ENCODE measurements at regions not wholly inside any gene's neighbourhood (a gene's known extent, or its start where the extent isn't known, plus 50 kb on each side); places are given as distances from the start of the nearest gene placed in this dataset.
"Not testable (repeated sequence)": the region's sequence is repeated elsewhere in the genome, so short reads cannot be mapped to it uniquely, and the experiment has no call there.

DNA sequence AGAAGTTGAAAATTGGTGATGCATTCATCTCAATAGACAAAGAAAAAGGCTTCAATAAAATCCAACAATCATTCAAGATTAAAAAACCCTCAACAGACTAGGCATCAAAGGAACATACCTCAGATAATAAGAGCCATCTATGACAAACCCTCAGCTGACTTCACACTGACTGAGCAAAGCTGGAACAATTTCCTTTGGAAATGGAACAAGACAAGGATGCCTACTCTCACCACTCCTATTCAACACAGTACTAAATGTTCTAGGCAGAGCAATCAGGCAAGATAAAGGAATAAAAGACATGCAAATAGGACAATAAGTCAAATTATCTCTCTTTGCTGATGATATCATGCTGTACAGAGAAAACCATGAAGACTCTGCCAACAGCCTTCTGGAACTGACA, 1188.1 kb downstream of the DTWD2 start:
- DNase-seq (ENCODE audit: low spot score): no peak

- no peak for DNase-seq (ENCODE audit: low spot score)
These were observed 1193.5 kb downstream of the DTWD2 start for GRCh38 chr5:117794847-117795246.

DNA sequence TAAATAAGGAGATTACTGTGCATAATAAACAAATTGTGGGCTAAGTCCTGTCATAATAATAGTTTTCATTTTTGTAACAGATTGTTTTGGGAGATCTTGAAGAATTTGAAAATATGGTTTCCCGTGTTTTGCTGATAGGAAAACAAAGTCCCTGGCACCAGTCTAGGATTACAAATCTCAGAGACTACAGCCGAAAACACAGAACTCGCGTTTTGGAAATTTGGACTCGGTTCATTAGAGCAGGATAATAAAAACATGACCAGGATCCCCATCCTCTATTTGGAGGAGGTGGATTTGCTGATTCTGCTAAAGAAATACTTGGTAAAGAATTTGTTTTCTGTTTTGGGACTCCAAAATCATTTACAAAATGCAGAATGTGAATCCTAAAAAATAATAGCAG, 1194.4 kb downstream of the DTWD2 start:
- no peak for DNase-seq (ENCODE audit: low spot score)

GRCh38 chr5:117792476-117792875, 1195.9 kb downstream of the DTWD2 start:
- no peak for DNase-seq (ENCODE audit: low spot score)

GRCh38 chr5:117788596-117788995, 1199.8 kb downstream of the DTWD2 start:
- no peak for DNase-seq (ENCODE audit: low spot score)

DNA sequence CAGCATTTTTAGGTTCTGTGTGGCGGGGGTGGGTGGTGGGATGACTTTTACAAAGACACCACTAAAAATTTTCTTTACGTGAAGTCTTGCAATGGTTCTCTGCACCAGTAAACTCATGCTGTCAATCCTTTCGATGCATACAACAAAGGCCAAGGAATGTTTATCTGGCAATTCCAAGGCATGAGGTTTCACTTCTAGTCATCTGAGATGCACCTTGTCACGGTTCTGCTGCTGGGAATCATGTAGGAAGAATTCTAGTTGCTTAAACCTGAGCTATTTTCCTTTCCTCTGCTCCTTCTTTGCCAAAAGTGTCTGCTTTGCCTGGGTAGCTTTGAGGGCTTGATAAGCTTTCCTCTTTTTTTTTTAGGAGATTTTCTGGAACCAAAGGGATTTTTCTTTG, 1204.5 kb upstream of the SEMA6A start:
- DNase-seq (ENCODE audit: low spot score): no peak

GRCh38 chr5:117776977-117777376, 1202.4 kb upstream of the SEMA6A start:
- DNase-seq (ENCODE audit: low spot score): no peak

- no peak for DNase-seq (ENCODE audit: low spot score)
These were observed 1195.3 kb upstream of the SEMA6A start for GRCh38 chr5:117769877-117770276.

- no peak for DNase-seq (ENCODE audit: low spot score)
These were observed 1188.6 kb upstream of the SEMA6A start for GRCh38 chr5:117763271-117763670.

- no peak for DNase-seq (ENCODE audit: low spot score)
These were observed 1186.6 kb upstream of the SEMA6A start for GRCh38 chr5:117761186-117761585.

DNA sequence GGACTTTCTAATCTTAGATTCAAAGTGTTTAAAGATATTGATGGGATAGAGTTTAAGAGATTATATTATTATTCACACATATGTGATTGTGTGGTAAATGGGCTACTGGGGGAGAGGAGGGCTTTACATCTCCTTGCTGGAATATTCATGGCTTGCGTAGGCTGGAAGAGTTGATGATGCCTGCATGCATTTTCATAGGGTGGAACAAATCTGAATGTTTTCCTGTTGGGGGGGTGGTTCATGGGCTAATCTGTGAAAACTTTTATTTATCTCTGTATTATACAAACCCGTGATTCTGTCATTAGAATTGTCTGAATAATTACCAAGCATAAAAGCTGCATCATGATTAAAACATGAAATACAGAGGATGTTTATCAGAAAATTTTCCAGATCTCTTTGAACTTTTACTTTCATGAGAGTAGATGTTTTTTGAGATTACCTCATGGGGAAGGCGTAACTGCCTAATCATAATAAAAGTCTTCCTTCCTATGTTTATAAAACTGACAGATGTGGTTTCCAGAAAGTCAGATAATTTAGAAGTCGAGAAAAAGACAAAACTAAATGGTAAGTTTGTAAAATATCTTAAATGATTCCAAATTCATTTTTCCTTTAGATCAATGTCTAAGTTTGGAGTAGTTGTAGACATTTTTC, 1185.4 kb upstream of the SEMA6A start:
- DNase-seq (ENCODE audit: low spot score): no peak

DNA sequence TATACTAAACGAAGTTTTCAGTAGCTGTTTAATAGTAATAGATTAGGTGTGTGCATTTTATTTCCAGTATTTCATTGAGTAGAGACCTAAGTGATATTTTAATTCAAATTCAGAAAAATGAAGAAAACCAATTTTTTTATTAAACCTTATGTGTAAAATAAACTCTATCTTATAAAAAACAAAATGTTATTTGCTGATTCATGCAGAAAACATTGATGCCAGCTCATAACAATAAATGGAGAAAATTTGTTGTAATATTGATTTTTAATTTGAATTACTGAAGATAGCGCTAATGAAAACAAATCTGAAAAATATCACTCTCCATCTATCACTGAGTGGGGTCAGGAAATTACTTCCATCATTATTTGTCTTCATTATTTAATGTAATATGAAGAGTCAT, 1177.8 kb upstream of the SEMA6A start:
- DNase-seq (ENCODE audit: low spot score): no peak

GRCh38 chr5:117748336-117748735, 1173.7 kb upstream of the SEMA6A start:
- DNase-seq (ENCODE audit: low spot score): no peak

GRCh38 chr5:117743337-117743736, 1168.7 kb upstream of the SEMA6A start:
- DNase-seq (ENCODE audit: low spot score): no peak

GRCh38 chr5:117741655-117742206, 1167.1 kb upstream of the SEMA6A start:
- no peak for DNase-seq (ENCODE audit: low spot score)

GRCh38 chr5:117740268-117740667, 1165.6 kb upstream of the SEMA6A start:
- DNase-seq (ENCODE audit: low spot score): no peak

GRCh38 chr5:117738571-117738970, 1163.9 kb upstream of the SEMA6A start:
- no peak for DNase-seq (ENCODE audit: low spot score)

GRCh38 chr5:117736698-117737097, 1162.1 kb upstream of the SEMA6A start:
- DNase-seq (ENCODE audit: low spot score): no peak

- DNase-seq (ENCODE audit: low spot score): no peak
These were observed 1159.4 kb upstream of the SEMA6A start for GRCh38 chr5:117734056-117734455.

- no peak for DNase-seq (ENCODE audit: low spot score)
These were observed 1158.4 kb upstream of the SEMA6A start for GRCh38 chr5:117733051-117733450.

DNA sequence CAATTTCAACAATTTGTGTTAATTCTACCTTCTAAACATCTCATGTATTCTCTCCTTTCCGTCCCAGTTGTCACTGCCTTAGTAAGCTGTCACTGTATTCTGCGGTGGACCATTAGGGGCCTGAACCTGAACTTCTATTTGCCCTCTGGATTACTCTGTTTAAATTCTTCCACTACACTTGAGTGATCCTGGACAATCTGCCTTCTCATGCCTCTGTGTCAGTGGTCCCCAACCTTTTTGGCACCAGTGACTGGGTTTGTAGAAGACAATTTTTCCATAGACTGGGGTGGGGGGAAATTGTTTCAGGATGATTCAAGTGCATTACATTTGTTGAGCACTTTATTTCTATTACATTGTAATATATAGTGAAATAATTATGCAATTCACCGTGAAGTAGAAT, 1157.6 kb upstream of the SEMA6A start:
- DNase-seq (ENCODE audit: low spot score): no peak

DNA sequence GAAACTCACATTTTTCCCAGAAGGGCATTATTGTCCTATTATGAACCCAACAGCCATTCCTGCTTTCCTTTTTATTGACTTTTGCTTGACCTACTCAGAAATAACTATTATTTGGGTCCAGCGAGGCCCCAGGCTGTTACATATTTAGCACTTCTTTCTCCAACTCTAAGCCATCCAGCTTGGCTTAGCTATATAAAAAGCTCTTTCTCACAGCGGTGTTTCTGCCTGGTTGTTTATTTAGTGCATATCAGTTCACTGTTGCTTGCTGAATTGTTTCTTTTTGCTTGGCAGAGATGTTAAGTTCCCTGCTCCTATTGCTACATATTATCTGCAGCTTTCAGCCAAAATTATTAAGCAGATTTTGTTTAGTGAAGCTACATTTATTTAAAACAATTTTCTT, 1156.8 kb upstream of the SEMA6A start:
- DNase-seq (ENCODE audit: low spot score): no peak

- not testable (repeated sequence) for DNase-seq (ENCODE audit: low spot score)
These were observed 1146.2 kb upstream of the SEMA6A start for GRCh38 chr5:117720784-117721183.

DNA sequence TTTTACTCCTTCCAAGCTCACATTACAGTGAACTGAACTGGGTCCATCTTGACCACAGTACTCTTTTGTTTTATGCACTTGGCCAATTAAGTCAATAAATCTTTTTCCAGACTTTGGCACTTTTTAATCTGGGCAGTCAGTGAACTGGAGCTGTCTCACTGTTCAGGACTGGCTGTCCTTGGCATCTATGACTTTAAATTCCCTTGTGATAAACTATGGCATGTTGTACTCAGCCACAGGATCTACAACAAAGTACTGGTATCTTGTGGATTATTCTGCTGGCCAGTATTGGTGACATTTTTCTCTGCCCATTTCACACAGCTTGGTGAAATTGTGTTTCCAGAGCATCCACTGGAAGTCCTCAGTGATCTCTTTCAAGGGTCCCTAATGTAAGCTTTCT, 1144.8 kb upstream of the SEMA6A start:
- no peak for DNase-seq (ENCODE audit: low spot score)
